Fibroblast of lung (primary cell): ENCODE measurements at regions not wholly inside any gene's neighbourhood (a gene's known extent, or its start where the extent isn't known, plus 50 kb on each side); places are given as distances from the start of the nearest gene placed in this dataset.

ENCODE experiments used
- CTCF ChIP-seq, 2 donors: IDR thresholded peaks in 1 of 2; conservative IDR thresholded peaks in 1 of 2; 1 replicate in 1 of 2; 2 replicates in 1 of 2; pipeline ENCODE4 v1.5.1; 2011 to 2012; ENCODE audit warnings: low read length in 2 of 2, control low read depth in 1 of 2, inconsistent platforms in 1 of 2, low read depth in 1 of 2, mild to moderate bottlenecking in 1 of 2
- EZH2 ChIP-seq: IDR thresholded peaks from 2 replicates; pipeline ENCODE4 v1.5.1; 2012; ENCODE audit warnings: low read length, control low read depth, mild to moderate bottlenecking; ENCODE audit errors: missing control alignments

GRCh38 chr13:97582170-97582569, 148.2 kb downstream of the RAP2A start:
- TF ChIP-seq CTCF (conservative IDR thresholded peaks at IDR 0.05 in 1 of 2, IDR thresholded peaks at IDR 0.05 in 1 of 2; ENCODE audit: low read depth in 1 of 2, low read length in 2 of 2) (no peak), EZH2 (no peak)
